LNCaP clone FGC (cell line): ENCODE measurements at regions not wholly inside any gene's neighbourhood (a gene's known extent, or its start where the extent isn't known, plus 50 kb on each side); places are given as distances from the start of the nearest gene placed in this dataset.
"Not testable (repeated sequence)": the region's sequence is repeated elsewhere in the genome, so short reads cannot be mapped to it uniquely, and the experiment has no call there.

Experiments used
- DNase-seq: peaks from one replicate; pipeline ENCODE4 v3.0.0-alpha.2; 2011; ENCODE audit warnings: low read depth
- H3K4me3 ChIP-seq: 2 replicates; pipeline ENCODE4 v1.5.1; 2011; ENCODE audit warnings: mild to moderate bottlenecking, low read depth, low read length, control low read depth
- TF ChIP-seq, protein P1 (sequence below): IDR thresholded peaks from 2 replicates; pipeline ENCODE4 v1.5.1; 2012; ENCODE audit warnings: mild to moderate bottlenecking; ENCODE audit not compliant: control insufficient read depth, insufficient read depth; ENCODE audit errors: extremely low read depth

DNA sequence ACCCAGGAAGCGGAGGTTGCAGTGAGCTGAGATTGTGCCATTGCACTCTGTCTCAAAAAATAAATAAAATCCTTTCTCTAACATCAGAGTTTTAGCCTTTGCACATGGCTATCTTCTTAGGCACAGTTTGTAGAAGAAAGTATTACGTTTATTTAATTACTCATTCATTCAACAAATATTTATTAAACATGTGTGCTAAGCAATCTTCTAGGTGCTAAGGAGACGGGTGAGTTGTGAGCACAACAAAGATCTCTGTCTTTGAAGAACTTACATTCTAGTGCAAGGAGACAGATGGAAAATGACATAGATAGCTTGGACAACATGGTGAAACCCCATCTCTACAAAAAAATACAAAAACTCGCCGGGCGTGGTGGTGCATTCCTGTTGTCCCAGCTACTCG lies 122.3 kb upstream of the MYO10 start:
- no peak overlapping the region for H3K4me3 ChIP-seq
- TF ChIP-seq, protein P1, sequence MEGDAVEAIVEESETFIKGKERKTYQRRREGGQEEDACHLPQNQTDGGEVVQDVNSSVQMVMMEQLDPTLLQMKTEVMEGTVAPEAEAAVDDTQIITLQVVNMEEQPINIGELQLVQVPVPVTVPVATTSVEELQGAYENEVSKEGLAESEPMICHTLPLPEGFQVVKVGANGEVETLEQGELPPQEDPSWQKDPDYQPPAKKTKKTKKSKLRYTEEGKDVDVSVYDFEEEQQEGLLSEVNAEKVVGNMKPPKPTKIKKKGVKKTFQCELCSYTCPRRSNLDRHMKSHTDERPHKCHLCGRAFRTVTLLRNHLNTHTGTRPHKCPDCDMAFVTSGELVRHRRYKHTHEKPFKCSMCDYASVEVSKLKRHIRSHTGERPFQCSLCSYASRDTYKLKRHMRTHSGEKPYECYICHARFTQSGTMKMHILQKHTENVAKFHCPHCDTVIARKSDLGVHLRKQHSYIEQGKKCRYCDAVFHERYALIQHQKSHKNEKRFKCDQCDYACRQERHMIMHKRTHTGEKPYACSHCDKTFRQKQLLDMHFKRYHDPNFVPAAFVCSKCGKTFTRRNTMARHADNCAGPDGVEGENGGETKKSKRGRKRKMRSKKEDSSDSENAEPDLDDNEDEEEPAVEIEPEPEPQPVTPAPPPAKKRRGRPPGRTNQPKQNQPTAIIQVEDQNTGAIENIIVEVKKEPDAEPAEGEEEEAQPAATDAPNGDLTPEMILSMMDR = no peak
- peak; percentile 19 for DNase-seq

- DNase-seq = no peak
- TF ChIP-seq, protein P1 = no peak
- no peak overlapping the region for H3K4me3 ChIP-seq
These were observed 125.9 kb upstream of the MYO10 start for GRCh38 chr5:17061973-17062470.

- not testable (repeated sequence) for DNase-seq, H3K4me3 ChIP-seq
These were observed 126.7 kb upstream of the MYO10 start for GRCh38 chr5:17062741-17063140.

DNA sequence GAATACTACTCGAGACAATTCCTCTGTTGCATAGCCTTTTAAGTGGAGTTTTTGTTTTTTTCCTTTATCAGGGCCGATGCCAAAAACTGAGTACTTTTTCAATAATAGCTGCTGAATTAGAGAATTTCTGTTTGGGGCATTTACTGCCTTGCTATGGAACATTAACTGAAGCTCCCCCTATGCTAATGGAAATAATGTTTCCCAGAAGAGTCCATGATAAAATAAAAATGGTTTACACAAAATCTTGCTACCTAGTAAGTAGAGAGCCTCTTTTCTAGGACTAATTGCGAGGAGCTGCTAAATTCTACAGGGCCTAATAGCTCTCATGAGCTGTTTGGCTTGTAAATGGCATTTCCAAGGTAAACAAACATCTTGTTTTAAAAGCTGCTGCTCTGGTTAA lies 128.2 kb upstream of the MYO10 start:
- TF ChIP-seq, protein P1 = no peak
- DNase-seq = peak; percentile 11
- H3K4me3 ChIP-seq = no peak overlapping the region

- TF ChIP-seq, protein P1 = no peak
- no peak overlapping the region for H3K4me3 ChIP-seq
- no peak for DNase-seq
These were observed 129.4 kb upstream of the MYO10 start for GRCh38 chr5:17065458-17065857.

DNA sequence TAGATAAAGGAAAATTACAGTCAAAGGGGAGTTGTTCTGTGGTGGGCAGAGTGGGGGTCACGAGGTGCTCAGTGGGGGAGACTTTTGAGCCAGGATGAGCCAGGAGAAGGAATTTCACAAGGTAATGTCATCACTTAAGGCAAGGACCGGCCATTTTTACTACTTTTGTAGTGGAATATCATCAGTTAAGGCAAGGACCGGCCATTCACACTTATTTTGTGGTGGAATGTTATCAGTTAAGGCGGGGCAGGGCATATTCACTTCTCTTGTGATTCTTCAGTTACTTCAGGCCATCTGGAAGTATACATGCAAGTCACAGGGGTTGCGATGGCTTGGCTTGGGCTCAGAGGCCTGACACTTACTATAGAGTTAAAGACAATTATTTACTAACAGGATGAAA lies 129.9 kb upstream of the MYO10 start:
- not testable (repeated sequence) for DNase-seq, H3K4me3 ChIP-seq

GRCh38 chr5:17067657-17068392 lies 131.7 kb upstream of the MYO10 start:
- no peak overlapping the region for H3K4me3 ChIP-seq
- TF ChIP-seq, protein P1 = no peak
- peak; percentile 15 for DNase-seq

DNA sequence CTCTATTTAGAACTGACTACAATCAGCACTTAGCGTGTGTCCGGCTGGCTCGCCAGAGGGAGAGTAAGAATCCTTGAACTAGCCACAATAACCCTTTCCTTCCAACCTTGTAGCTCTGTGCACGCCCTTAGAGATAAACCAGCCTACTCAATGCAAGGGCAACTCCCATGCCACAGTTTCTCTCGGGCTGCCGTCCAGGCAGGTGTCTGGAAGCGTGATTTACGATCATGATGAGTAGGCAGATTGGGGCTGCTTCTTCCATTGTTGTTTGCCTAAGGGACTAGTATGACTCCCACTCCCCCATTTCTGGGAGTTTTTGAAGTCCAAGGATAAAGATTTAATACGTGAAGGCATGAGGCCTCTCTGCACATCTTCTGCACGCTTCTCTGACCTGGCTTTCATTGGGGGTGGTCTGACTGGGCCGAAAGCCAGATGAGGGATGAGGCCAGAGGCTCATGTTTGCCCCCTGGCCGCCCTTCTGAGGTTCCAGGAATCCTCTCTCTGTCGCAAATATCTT lies 134.0 kb upstream of the MYO10 start:
- peak; percentile 40 for DNase-seq

More for the DNA sequence above, 134.0 kb upstream of the MYO10 start:
- H3K4me3 ChIP-seq = no peak overlapping the region
- TF ChIP-seq, protein P1 = no peak
